ENCODE measurements at regions not wholly inside any gene's neighbourhood (a gene's known extent, or its start where the extent isn't known, plus 50 kb on each side); places are given as distances from the start of the nearest gene placed in this dataset.

DNA sequence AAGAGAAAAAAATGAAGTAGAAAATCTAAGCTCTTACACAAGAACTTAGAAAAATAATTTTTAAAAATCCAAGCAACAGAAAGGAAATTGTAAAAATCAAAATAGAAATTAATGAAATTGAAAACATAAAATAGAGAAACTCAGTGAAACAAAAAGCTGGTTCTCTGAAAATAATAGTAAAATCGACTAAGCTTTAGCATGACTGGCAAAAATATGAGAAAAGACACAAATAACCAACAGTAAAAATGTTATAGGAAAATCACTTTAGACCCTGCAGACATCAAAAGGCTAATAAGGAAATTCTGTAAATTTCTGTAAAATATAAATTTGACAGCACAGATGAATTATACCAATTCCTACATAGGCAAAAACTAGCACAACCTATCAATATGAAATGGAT, 768.9 kb upstream of the LRRTM1 start:
- no peak for TF ChIP-seq POLR2A (IDR thresholded peaks at IDR 0.05)
- TF ChIP-seq EP300 (IDR thresholded peaks at IDR 0.05), result no peak
- TF ChIP-seq CTCF (IDR thresholded peaks at IDR 0.05), result no peak
- no peak for TF ChIP-seq POLR2AphosphoS5 (IDR thresholded peaks at IDR 0.05)
- Histone ChIP-seq H3K9me3 (no peaks in the 10 kb centered on the region), H3K36me3 (no peaks in the 10 kb centered on the region), H3K4me1 (no peaks in the 10 kb centered on the region), H3K27ac (no peak overlapping the region), H3K27me3 (no peaks in the 10 kb centered on the region), H3K4me3 (no peak overlapping the region)
- 85% methylated on average over 1 of the region's 1 CpG for WGBS
- no peak for DNase-seq (ENCODE audit: low spot score in 2 of 2)

DNA sequence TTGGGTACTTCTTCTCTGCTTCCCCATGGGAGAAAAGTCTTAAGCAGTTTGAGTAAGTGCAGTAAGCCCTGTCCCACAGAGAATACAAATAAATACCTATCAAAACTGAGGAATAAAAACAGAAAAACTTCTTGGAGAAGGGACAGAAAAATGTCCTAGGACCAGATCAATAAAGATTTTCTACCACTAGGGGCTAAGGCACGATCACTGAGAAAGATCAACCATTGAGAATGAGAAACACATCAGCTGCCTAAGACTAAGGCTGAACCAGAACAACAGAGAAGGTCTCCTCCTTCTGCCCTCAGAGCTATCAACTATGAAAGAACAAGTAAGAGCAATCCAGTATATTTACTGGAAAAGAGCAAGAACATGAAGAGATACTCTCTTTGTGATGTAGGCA, 763.6 kb upstream of the LRRTM1 start:
- WGBS, result 53% methylated on average over 1 of the region's 1 CpG
- no peaks in the 10 kb centered on the region for H3K4me1 ChIP-seq
- H3K27ac ChIP-seq, result no peak overlapping the region
- H3K36me3 ChIP-seq, result no peaks in the 10 kb centered on the region
- no peaks in the 10 kb centered on the region for H3K27me3 ChIP-seq
- no peak for DNase-seq (ENCODE audit: low spot score in 2 of 2)
- no peak for TF ChIP-seq POLR2AphosphoS5 (IDR thresholded peaks at IDR 0.05)
- TF ChIP-seq POLR2A (IDR thresholded peaks at IDR 0.05), result no peak
- TF ChIP-seq EP300 (IDR thresholded peaks at IDR 0.05), result no peak
- no peaks in the 10 kb centered on the region for H3K9me3 ChIP-seq
- no peak overlapping the region for H3K4me3 ChIP-seq

- no peak for DNase-seq (ENCODE audit: low spot score in 2 of 2)
- no peak overlapping the region for H3K27ac ChIP-seq
- no peak overlapping the region for H3K4me3 ChIP-seq
- 14% methylated on average over 2 of the region's 2 CpGs for WGBS
- peaks cover 3% of the 10 kb centered on the region for H3K9me3 ChIP-seq
- H3K36me3 ChIP-seq, result no peaks in the 10 kb centered on the region
- H3K4me1 ChIP-seq, result no peaks in the 10 kb centered on the region
- H3K27me3 ChIP-seq, result no peaks in the 10 kb centered on the region
- TF ChIP-seq POLR2AphosphoS5 (IDR thresholded peaks at IDR 0.05) (no peak), CTCF (IDR thresholded peaks at IDR 0.05) (no peak), POLR2A (IDR thresholded peaks at IDR 0.05) (no peak), EP300 (IDR thresholded peaks at IDR 0.05) (no peak)
These were observed 756.5 kb upstream of the LRRTM1 start for GRCh38 chr2:81061016-81061415.

GRCh38 chr2:81050580-81051095, 746.1 kb upstream of the LRRTM1 start:
- TF ChIP-seq POLR2A (IDR thresholded peaks at IDR 0.05), result no peak
- no peak for TF ChIP-seq POLR2AphosphoS5 (IDR thresholded peaks at IDR 0.05)
- no peak for TF ChIP-seq EP300 (IDR thresholded peaks at IDR 0.05)
- TF ChIP-seq CTCF (IDR thresholded peaks at IDR 0.05), result no peak

GRCh38 chr2:81043681-81044080, 739.1 kb upstream of the LRRTM1 start:
- H3K27me3 ChIP-seq, result no peaks in the 10 kb centered on the region
- no peaks in the 10 kb centered on the region for H3K4me1 ChIP-seq
- TF ChIP-seq POLR2AphosphoS5 (IDR thresholded peaks at IDR 0.05), result no peak
- no peak for TF ChIP-seq CTCF (IDR thresholded peaks at IDR 0.05)
- TF ChIP-seq EP300 (IDR thresholded peaks at IDR 0.05), result no peak
- TF ChIP-seq POLR2A (IDR thresholded peaks at IDR 0.05), result no peak
- H3K27ac ChIP-seq, result no peak overlapping the region
- H3K4me3 ChIP-seq, result no peak overlapping the region
- no peaks in the 10 kb centered on the region for H3K36me3 ChIP-seq
- peaks cover 6% of the 10 kb centered on the region for H3K9me3 ChIP-seq
- no peak for DNase-seq (ENCODE audit: low spot score in 2 of 2)
- WGBS, result 32% methylated on average over 1 of the region's 1 CpG

More at GRCh38 chr2:81050580-81051095, 746.1 kb upstream of the LRRTM1 start:
- Histone ChIP-seq H3K36me3 (no peaks in the 10 kb centered on the region), H3K9me3 (no peaks in the 10 kb centered on the region), H3K27ac (no peak overlapping the region), H3K4me3 (no peak overlapping the region), H3K27me3 (no peaks in the 10 kb centered on the region), H3K4me1 (no peaks in the 10 kb centered on the region)
- WGBS, result 49% methylated on average over 4 of the region's 4 CpGs
- no peak for DNase-seq (ENCODE audit: low spot score in 2 of 2)

GRCh38 chr2:81007104-81007503, 702.6 kb upstream of the LRRTM1 start:
- TF ChIP-seq POLR2AphosphoS5 (IDR thresholded peaks at IDR 0.05), result no peak
- TF ChIP-seq EP300 (IDR thresholded peaks at IDR 0.05), result no peak
- TF ChIP-seq CTCF (IDR thresholded peaks at IDR 0.05), result no peak
- TF ChIP-seq POLR2A (IDR thresholded peaks at IDR 0.05), result no peak
- no peaks in the 10 kb centered on the region for H3K4me1 ChIP-seq
- no peaks in the 10 kb centered on the region for H3K36me3 ChIP-seq
- no peak overlapping the region for H3K4me3 ChIP-seq
- H3K27ac ChIP-seq, result no peak overlapping the region
- 77% methylated on average over 2 of the region's 2 CpGs for WGBS
- no peak for DNase-seq (ENCODE audit: low spot score in 2 of 2)
- H3K27me3 ChIP-seq, result no peaks in the 10 kb centered on the region
- peaks cover 12% of the 10 kb centered on the region for H3K9me3 ChIP-seq
